CD4-positive, alpha-beta T cell (primary cell): ENCODE measurements at regions not wholly inside any gene's neighbourhood (a gene's known extent, or its start where the extent isn't known, plus 50 kb on each side); places are given as distances from the start of the nearest gene placed in this dataset.

Experiments used
- ATAC-seq: fragments of 200-7000 bp; cut with Tn5 transposase; one replicate; pipeline ENCODE4 v1.10.0; 2022; ENCODE audit warnings: mild to moderate bottlenecking; ENCODE audit not compliant: poor library complexity
- CTCF ChIA-PET: fragments of 350-600 bp; sonication (Branson Sonifier 250); formaldehyde crosslinking; loops from one replicate; lab custom pipeline; 2021; ENCODE audit warnings: antibody characterized with exemption, inconsistent platforms; lab: Charles Lee
- POLR2A ChIA-PET: fragments of 350-600 bp; sonication (Branson Sonifier 250); formaldehyde crosslinking; loops from one replicate; lab custom pipeline; 2021; ENCODE audit warnings: antibody characterized with exemption, inconsistent platforms; lab: Charles Lee
- DNase-seq, 14 experiments: peaks; one replicate each; pipeline ENCODE4 v3.0.0-alpha.2; 2013 to 2020; ENCODE audit warnings: mixed read lengths in 2 of 14
- H3K27ac ChIP-seq, 2 donors: one replicate each; pipeline versions ENCODE4 v1.5.1 to v1.7.0; 2013; ENCODE audit warnings: low read length in 2 of 2, low read depth in 1 of 2, mild to moderate bottlenecking in 1 of 2
- H3K27me3 ChIP-seq, 2 experiments: 1 replicate in 1 of 2; 2 replicates in 1 of 2; pipeline versions ENCODE4 v1.6.1 to v1.7.0; 2013; ENCODE audit warnings: low read length in 2 of 2, control low read depth in 1 of 2, mild to moderate bottlenecking in 1 of 2, moderate library complexity in 1 of 2; ENCODE audit not compliant: insufficient read depth in 2 of 2, control insufficient read depth in 1 of 2
- H3K36me3 ChIP-seq: one replicate; pipeline ENCODE4 v1.6.1; 2013; ENCODE audit warnings: low read length, control low read depth; ENCODE audit not compliant: insufficient read depth
- H3K4me1 ChIP-seq: one replicate; pipeline ENCODE4 v1.6.1; 2013; ENCODE audit warnings: low read length, control low read depth; ENCODE audit not compliant: insufficient read depth
- H3K4me3 ChIP-seq: one replicate; pipeline ENCODE4 v1.5.1; 2013; ENCODE audit warnings: mild to moderate bottlenecking, low read length, moderate library complexity
- H3K9me3 ChIP-seq, 2 experiments: 1 replicate in 1 of 2; 2 replicates in 1 of 2; pipeline versions ENCODE4 v1.6.1 to v1.7.0; 2013; ENCODE audit warnings: low read length in 2 of 2, mild to moderate bottlenecking in 2 of 2, control low read depth in 1 of 2, moderate library complexity in 1 of 2; ENCODE audit not compliant: control insufficient read depth in 1 of 2, insufficient read depth in 1 of 2
- H3K27ac Mint-ChIP-seq: one replicate; pipeline ENCODE4 v1.8.0; 2020; ENCODE audit warnings: mixed read lengths
- H3K27me3 Mint-ChIP-seq: one replicate; pipeline ENCODE4 v1.8.0; 2021; ENCODE audit warnings: mixed read lengths
- H3K36me3 Mint-ChIP-seq: one replicate; pipeline ENCODE4 v1.8.0; 2021; ENCODE audit warnings: low read depth, mixed read lengths
- H3K4me1 Mint-ChIP-seq: one replicate; pipeline ENCODE4 v1.8.0; 2021; ENCODE audit warnings: low read depth, mixed read lengths
- H3K4me3 Mint-ChIP-seq: one replicate; pipeline ENCODE4 v1.8.0; 2020; ENCODE audit warnings: mild to moderate bottlenecking, mixed read lengths
- H3K9me3 Mint-ChIP-seq: one replicate; pipeline ENCODE4 v1.8.0; 2020; ENCODE audit warnings: mixed read lengths
- intact Hi-C, 2 experiments: fragments of 100-400 bp; cut with DNase I in 1 of 2; cut with micrococcal nuclease in 1 of 2; formaldehyde crosslinking; loops; one replicate each; pipeline versions ENCODE4 v1.15.1 to v1.9.0; 2023 to 2025; cut with DNase I, micrococcal nuclease
- TF ChIP-seq, protein P1 (sequence below): fragments of 200-600 bp; IDR thresholded peaks from one replicate; pipeline ENCODE4 v1.8.0; 2022; ENCODE audit warnings: antibody characterized with exemption, mild to moderate bottlenecking

GRCh38 chr4:181194096-181194495 is 1049.1 kb upstream of the TENM3 start:
- Histone ChIP-seq H3K27me3 (no peaks in the 10 kb centered on the region), H3K4me3 (no peak overlapping the region), H3K36me3 (no peaks in the 10 kb centered on the region), H3K27ac (no peak overlapping the region), H3K9me3 (peaks cover 0 to 9% of the 10 kb centered on the region in 2 experiments), H3K4me1 (no peaks in the 10 kb centered on the region)
- H3K36me3 Mint-ChIP-seq, result no peaks in the 10 kb centered on the region
- H3K4me3 Mint-ChIP-seq, result no peak overlapping the region
- DNase-seq, result no peak
- H3K4me1 Mint-ChIP-seq, result no peaks in the 10 kb centered on the region
- H3K27ac Mint-ChIP-seq, result no peak overlapping the region
- no peaks in the 10 kb centered on the region for H3K27me3 Mint-ChIP-seq
- POLR2A ChIA-PET, result no interaction called here
- no peak for ATAC-seq
- TF ChIP-seq, protein P1, sequence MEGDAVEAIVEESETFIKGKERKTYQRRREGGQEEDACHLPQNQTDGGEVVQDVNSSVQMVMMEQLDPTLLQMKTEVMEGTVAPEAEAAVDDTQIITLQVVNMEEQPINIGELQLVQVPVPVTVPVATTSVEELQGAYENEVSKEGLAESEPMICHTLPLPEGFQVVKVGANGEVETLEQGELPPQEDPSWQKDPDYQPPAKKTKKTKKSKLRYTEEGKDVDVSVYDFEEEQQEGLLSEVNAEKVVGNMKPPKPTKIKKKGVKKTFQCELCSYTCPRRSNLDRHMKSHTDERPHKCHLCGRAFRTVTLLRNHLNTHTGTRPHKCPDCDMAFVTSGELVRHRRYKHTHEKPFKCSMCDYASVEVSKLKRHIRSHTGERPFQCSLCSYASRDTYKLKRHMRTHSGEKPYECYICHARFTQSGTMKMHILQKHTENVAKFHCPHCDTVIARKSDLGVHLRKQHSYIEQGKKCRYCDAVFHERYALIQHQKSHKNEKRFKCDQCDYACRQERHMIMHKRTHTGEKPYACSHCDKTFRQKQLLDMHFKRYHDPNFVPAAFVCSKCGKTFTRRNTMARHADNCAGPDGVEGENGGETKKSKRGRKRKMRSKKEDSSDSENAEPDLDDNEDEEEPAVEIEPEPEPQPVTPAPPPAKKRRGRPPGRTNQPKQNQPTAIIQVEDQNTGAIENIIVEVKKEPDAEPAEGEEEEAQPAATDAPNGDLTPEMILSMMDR, result no peak
- intact Hi-C loops, result no loop called here
- CTCF ChIA-PET, result no interaction called here
- no peaks in the 10 kb centered on the region for H3K9me3 Mint-ChIP-seq

DNA sequence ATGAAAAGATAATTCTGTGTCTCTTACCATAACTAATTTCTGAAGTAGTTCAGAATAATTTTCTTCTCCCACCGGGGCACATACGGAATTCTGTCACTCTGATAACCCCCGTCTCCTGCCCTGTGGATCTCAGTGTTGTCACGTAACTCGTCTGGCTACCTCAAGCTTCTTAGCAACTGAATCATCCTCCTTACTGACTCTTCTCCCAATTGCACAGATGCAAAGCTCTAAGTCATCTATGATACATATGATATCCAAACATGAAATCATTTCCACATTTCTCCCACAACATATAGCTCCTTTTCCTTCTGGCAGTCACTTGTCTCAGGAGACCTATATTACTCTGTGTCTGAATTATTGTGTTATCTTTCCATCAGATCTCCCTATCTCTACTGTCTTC is 1043.1 kb upstream of the TENM3 start:
- ChIA-PET POLR2A (no interaction called here), CTCF (no interaction called here)
- H3K36me3 ChIP-seq, result no peaks in the 10 kb centered on the region
- Mint-ChIP-seq H3K27me3 (no peaks in the 10 kb centered on the region), H3K36me3 (no peaks in the 10 kb centered on the region), H3K4me3 (no peak overlapping the region), H3K27ac (no peak overlapping the region), H3K9me3 (no peaks in the 10 kb centered on the region), H3K4me1 (no peaks in the 10 kb centered on the region)
- H3K27me3 ChIP-seq, result no peaks in the 10 kb centered on the region
- no peaks in the 10 kb centered on the region for H3K4me1 ChIP-seq
- intact Hi-C loops, result no loop called here
- no peak overlapping the region for H3K27ac ChIP-seq
- no peak for DNase-seq
- ATAC-seq, result no peak
- TF ChIP-seq, protein P1, result no peak
- H3K9me3 ChIP-seq, result peaks cover 0 to 3% of the 10 kb centered on the region in 2 experiments
- H3K4me3 ChIP-seq, result no peak overlapping the region

DNA sequence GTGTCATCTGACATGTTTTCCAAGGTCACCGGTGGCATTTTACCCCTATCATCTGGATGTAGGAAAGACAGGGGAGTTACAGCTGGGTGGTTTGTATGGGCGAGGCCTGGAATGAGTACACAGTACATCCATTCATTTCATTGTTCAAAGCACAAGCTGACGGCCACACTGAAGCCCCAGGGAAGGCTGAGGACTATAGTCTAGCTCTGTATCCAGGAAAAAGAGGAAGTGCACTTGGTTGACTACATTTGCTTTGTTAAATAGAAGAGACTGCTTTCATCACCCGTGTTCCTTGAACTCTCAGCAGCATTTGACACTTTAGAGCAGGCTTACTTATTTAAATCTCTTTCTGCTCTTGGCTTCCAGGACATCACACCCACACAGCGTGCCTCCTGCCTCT is 1041.0 kb upstream of the TENM3 start:
- Mint-ChIP-seq H3K4me1 (no peaks in the 10 kb centered on the region), H3K36me3 (no peaks in the 10 kb centered on the region), H3K27ac (no peak overlapping the region), H3K4me3 (no peak overlapping the region), H3K9me3 (no peaks in the 10 kb centered on the region), H3K27me3 (no peaks in the 10 kb centered on the region)
- Histone ChIP-seq H3K27ac (no peak overlapping the region), H3K4me1 (no peaks in the 10 kb centered on the region), H3K4me3 (no peak overlapping the region), H3K36me3 (no peaks in the 10 kb centered on the region), H3K9me3 (peaks cover 0 to 3% of the 10 kb centered on the region in 2 experiments), H3K27me3 (no peaks in the 10 kb centered on the region)
- POLR2A ChIA-PET, result no interaction called here
- no peak for DNase-seq
- CTCF ChIA-PET, result interaction anchor here (0.6 kb wide), 1 partner anchor 1459 kb away, joined by 3 read pairs; no protein-coding TSS in a partner anchor
- intact Hi-C loops, result no loop called here
- TF ChIP-seq, protein P1, result no peak
- no peak for ATAC-seq
